OCI-LY7 (cell line): ENCODE measurements at regions not wholly inside any gene's neighbourhood (a gene's known extent, or its start where the extent isn't known, plus 50 kb on each side); places are given as distances from the start of the nearest gene placed in this dataset.

ENCODE experiments used
- BruUV-seq: library from RNA; stranded (reverse); fragments of 400-500 nt; replicated peaks from 2 replicates; lab custom pipeline; 2021; lab: Mats Ljungman, UMichigan
- CTCF ChIA-PET: fragments of 300-600 bp; sonication (Branson Sonifier 250); formaldehyde crosslinking; loops from one replicate; lab custom pipeline; 2022; ENCODE audit warnings: antibody characterized with exemption; ENCODE audit not compliant: unreplicated experiment; lab: Charles Lee
- POLR2A ChIA-PET: fragments of 300-600 bp; sonication (Branson Sonifier 250); formaldehyde crosslinking; loops from one replicate; lab custom pipeline; 2022; ENCODE audit warnings: antibody characterized with exemption; lab: Charles Lee
- DNase-seq: peaks from one replicate; pipeline ENCODE4 v3.0.0-alpha.2; 2015; ENCODE audit warnings: low spot score
- H2AFZ ChIP-seq: fragments of 200-600 bp; sonication (generic), shearing (Covaris generic); 2 replicates; pipeline ENCODE4 v1.6.1; 2014; ENCODE audit warnings: mild to moderate bottlenecking, antibody characterized with exemption, low read length, moderate library complexity
- H3K27ac ChIP-seq: fragments of 200-600 bp; sonication (generic); 2 replicates; pipeline ENCODE4 v1.5.1; 2014; ENCODE audit warnings: mixed run types, low read depth, mild to moderate bottlenecking, moderate library complexity, low read length, inconsistent platforms; ENCODE audit not compliant: poor library complexity, severe bottlenecking
- H3K36me3 ChIP-seq: fragments of 200-600 bp; sonication (generic); 2 replicates; pipeline ENCODE4 v1.6.1; 2014; ENCODE audit warnings: mild to moderate bottlenecking, antibody characterized with exemption, low read length, moderate library complexity, mixed read lengths; ENCODE audit not compliant: insufficient read depth
- H3K4me1 ChIP-seq: fragments of 200-600 bp; sonication (generic); 2 replicates; pipeline ENCODE4 v1.5.1; 2014; ENCODE audit warnings: mild to moderate bottlenecking, low read length; ENCODE audit not compliant: insufficient read depth, poor library complexity, severe bottlenecking
- H3K4me2 ChIP-seq: fragments of 200-600 bp; sonication (generic); 2 replicates; pipeline ENCODE4 v1.6.1; 2014; ENCODE audit warnings: mild to moderate bottlenecking, low read length
- H3K4me3 ChIP-seq: fragments of 200-600 bp; sonication (generic); 2 replicates; pipeline ENCODE4 v1.5.1; 2014; ENCODE audit warnings: mild to moderate bottlenecking, low read depth, low read length; ENCODE audit not compliant: poor library complexity, severe bottlenecking
- H3K79me2 ChIP-seq: fragments of 200-600 bp; sonication (generic); 2 replicates; pipeline ENCODE4 v1.6.1; 2016; ENCODE audit warnings: low read depth, mild to moderate bottlenecking, low read length, moderate library complexity, mixed read lengths; ENCODE audit not compliant: insufficient read depth
- H3K9me2 ChIP-seq: fragments of 200-600 bp; sonication (generic); 2 replicates; pipeline ENCODE4 v1.6.1; 2016; ENCODE audit warnings: mild to moderate bottlenecking, low read length, mixed read lengths; ENCODE audit not compliant: insufficient read depth
- H3K9me3 ChIP-seq: fragments of 200-600 bp; sonication (generic); 2 replicates; pipeline ENCODE4 v1.6.1; 2014; ENCODE audit warnings: mild to moderate bottlenecking, mixed run types, low read length, mixed read lengths
- H4K20me1 ChIP-seq: fragments of 200-600 bp; sonication (generic); 2 replicates; pipeline ENCODE4 v1.6.1; 2014; ENCODE audit warnings: mild to moderate bottlenecking, antibody characterized with exemption, low read length, moderate library complexity, mixed read lengths; ENCODE audit not compliant: insufficient read depth
- CTCF ChIP-seq: fragments of 200-600 bp; sonication (generic); conservative IDR thresholded peaks from 2 replicates; pipeline ENCODE4 v1.5.1; 2014; ENCODE audit warnings: mild to moderate bottlenecking, antibody characterized with exemption, low read length, moderate library complexity, mixed read lengths
- EZH2phosphoT487 ChIP-seq: fragments of 200-600 bp; sonication (generic); IDR thresholded peaks from 2 replicates; pipeline ENCODE4 v1.6.1; 2018; ENCODE audit warnings: low read depth, borderline replicate concordance, mild to moderate bottlenecking, mixed run types, antibody characterized with exemption, low read length, moderate library complexity, mixed read lengths
- intact Hi-C: fragments of 100-400 bp; cut with micrococcal nuclease; formaldehyde crosslinking; loops from one replicate; pipeline ENCODE4 v1.10.0; 2022; ENCODE audit not compliant: unreplicated experiment

DNA sequence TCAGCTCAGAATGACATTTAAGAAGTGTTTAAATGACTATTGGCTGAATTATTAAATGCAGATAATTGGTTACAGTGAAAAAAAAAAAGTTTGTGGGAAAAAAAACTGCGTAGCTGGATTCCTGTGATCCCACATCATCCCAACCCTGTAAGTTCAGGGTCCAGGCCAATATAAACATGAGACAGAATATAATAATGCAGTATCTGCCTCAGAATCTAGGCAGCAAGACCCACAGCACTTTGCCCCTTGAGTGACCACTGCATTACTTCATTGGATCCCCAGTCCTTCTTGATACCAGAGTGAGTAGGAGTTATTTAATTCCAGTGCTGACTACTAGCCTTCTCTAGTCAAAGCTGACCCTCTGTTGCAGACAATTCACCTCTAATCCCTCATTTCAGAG lies 272.6 kb downstream of the CCER1 start:
- intact Hi-C loops, result no loop called here
- ChIA-PET POLR2A (interaction anchor here (0.7 kb wide), 1 partner anchor 106 kb away, joined by 3 read pairs; no protein-coding TSS in a partner anchor), CTCF (no interaction called here)
- H3K36me3 ChIP-seq, result no peaks in the 10 kb centered on the region
- no peak overlapping the region for H3K4me3 ChIP-seq
- H3K27ac ChIP-seq, result no peak overlapping the region
- BruUV-seq, result no TSS peak
- no peaks in the 10 kb centered on the region for H3K79me2 ChIP-seq
- no peaks in the 10 kb centered on the region for H3K9me3 ChIP-seq
- H3K4me2 ChIP-seq, result no peak overlapping the region
- no peak overlapping the region for H2AFZ ChIP-seq
- TF ChIP-seq EZH2phosphoT487 (no peak), CTCF (no peak)
- H3K4me1 ChIP-seq, result no peaks in the 10 kb centered on the region
- no peaks in the 10 kb centered on the region for H3K9me2 ChIP-seq
- DNase-seq, result no peak
- no peaks in the 10 kb centered on the region for H4K20me1 ChIP-seq

GRCh38 chr12:90679674-90680073 lies 275.3 kb downstream of the CCER1 start:
- intact Hi-C loops, result no loop called here

More at GRCh38 chr12:90679674-90680073, 275.3 kb downstream of the CCER1 start:
- H3K36me3 ChIP-seq, result no peaks in the 10 kb centered on the region
- H4K20me1 ChIP-seq, result no peaks in the 10 kb centered on the region
- no peak for TF ChIP-seq CTCF
- TF ChIP-seq EZH2phosphoT487, result no peak
- no peaks in the 10 kb centered on the region for H3K9me2 ChIP-seq
- H3K27ac ChIP-seq, result no peak overlapping the region
- no peaks in the 10 kb centered on the region for H3K4me1 ChIP-seq
- ChIA-PET CTCF (no interaction called here), POLR2A (interaction anchor here (0.7 kb wide), 1 partner anchor 115 kb away, joined by 3 read pairs; no protein-coding TSS in a partner anchor)
- DNase-seq, result no peak
- no peak overlapping the region for H3K4me3 ChIP-seq
- H3K4me2 ChIP-seq, result no peak overlapping the region
- no peaks in the 10 kb centered on the region for H3K79me2 ChIP-seq
- H2AFZ ChIP-seq, result no peak overlapping the region
- BruUV-seq, result no TSS peak
- no peaks in the 10 kb centered on the region for H3K9me3 ChIP-seq
